HL-60 (cell line): ENCODE measurements at regions not wholly inside any gene's neighbourhood (a gene's known extent, or its start where the extent isn't known, plus 50 kb on each side); places are given as distances from the start of the nearest gene placed in this dataset.

Experiments used
- CTCF ChIP-seq: IDR thresholded peaks from one replicate; pipeline ENCODE4 v1.5.1; 2011; ENCODE audit warnings: low read length, control low read depth, inconsistent platforms; ENCODE audit not compliant: insufficient read depth
- GABPA ChIP-seq: IDR thresholded peaks from 2 replicates; pipeline ENCODE4 v1.6.1; 2012; ENCODE audit warnings: low read depth
- REST ChIP-seq: IDR thresholded peaks from 2 replicates; pipeline ENCODE4 v1.6.1; 2012; ENCODE audit warnings: low read depth; ENCODE audit not compliant: insufficient replicate concordance

- TF ChIP-seq CTCF = no peak
- no peak for TF ChIP-seq GABPA
- no peak for TF ChIP-seq REST
These were observed 457.6 kb downstream of the CMPK2 start for GRCh38 chr2:6408057-6408456.
